Transverse colon (tissue), 4 donors: ENCODE measurements at regions not wholly inside any gene's neighbourhood (a gene's known extent, or its start where the extent isn't known, plus 50 kb on each side); places are given as distances from the start of the nearest gene placed in this dataset.

Source experiments
- CTCF ChIP-seq, 5 experiments: fragments of 200-600 bp in 3 of 5; fragments of 450-650 bp in 2 of 5; sonication (generic) in 3 of 5; IDR thresholded peaks; 1 replicate in 2 of 5; 2 replicates in 3 of 5; pipeline ENCODE4 v1.5.1; 2016 to 2017; ENCODE audit warnings: antibody characterized with exemption in 5 of 5, inconsistent platforms in 3 of 5, mild to moderate bottlenecking in 2 of 5, moderate library complexity in 1 of 5
- EP300 ChIP-seq: sonication (generic); formaldehyde crosslinking; IDR thresholded peaks from one replicate; pipeline ENCODE4 v1.6.1; 2017; ENCODE audit warnings: antibody characterized with exemption, low read depth
- POLR2A ChIP-seq: fragments of 450-650 bp; IDR thresholded peaks from one replicate; pipeline ENCODE4 v1.6.1; 2016; ENCODE audit warnings: antibody characterized with exemption, mild to moderate bottlenecking, moderate library complexity
- POLR2AphosphoS5 ChIP-seq, 3 donors: sonication (generic); formaldehyde crosslinking; IDR thresholded peaks; one replicate each; pipeline ENCODE4 v1.6.1; 2016; ENCODE audit warnings: antibody characterized with exemption in 3 of 3

DNA sequence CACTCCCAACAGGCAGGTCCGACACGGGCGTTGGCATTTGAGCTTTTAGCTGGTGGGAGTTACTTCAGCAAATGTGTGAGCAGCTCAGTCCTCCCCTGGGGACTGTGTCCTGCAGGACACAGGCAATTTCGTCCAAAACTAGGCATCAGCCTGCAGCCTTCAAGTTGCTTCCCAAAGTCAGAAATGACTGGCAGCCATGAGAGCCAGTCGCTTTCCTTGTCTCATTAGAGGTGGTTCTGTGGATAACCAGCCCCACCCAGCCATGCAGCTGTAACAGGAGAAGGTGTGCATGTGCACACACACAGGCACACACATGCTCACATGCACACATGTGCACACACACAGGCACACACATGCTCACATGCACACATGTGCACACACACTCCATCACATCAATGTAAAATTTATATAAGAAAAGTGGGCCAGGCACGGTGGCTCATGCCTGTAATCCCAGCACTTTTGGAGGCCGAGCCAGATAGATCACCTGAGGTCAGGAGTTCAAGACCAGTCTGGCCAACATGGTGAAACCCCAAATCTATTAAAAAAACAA is 138.8 kb upstream of the TCERG1L start:
- TF ChIP-seq POLR2A (no peak), POLR2AphosphoS5 (IDR thresholded peaks at IDR 0.05) (no peak), CTCF (IDR thresholded peaks at IDR 0.05) (no peak), EP300 (no peak)
